ENCODE measurements at regions not wholly inside any gene's neighbourhood (a gene's known extent, or its start where the extent isn't known, plus 50 kb on each side); places are given as distances from the start of the nearest gene placed in this dataset.
A peak's percentile ranks its signal among the peaks of the same experiment; 100 is the strongest.

GRCh38 chr2:8139668-8140200 lies 542.1 kb upstream of the ID2 start:
- no peak for TF ChIP-seq CTCF (IDR thresholded peaks at IDR 0.05)
- Histone ChIP-seq H3K9me3 (ENCODE audit: control insufficient read depth, low read length) (no peaks in the 10 kb centered on the region), H2AFZ (peak overlapping the region; percentile 78), H3K79me2 (no peaks in the 10 kb centered on the region), H3K9ac (no peak overlapping the region), H3K27ac (peak overlapping the region; percentile 77), H3K4me2 (ENCODE audit: low read length) (no peak overlapping the region), H3K27me3 (ENCODE audit: control insufficient read depth, insufficient read depth, low read length) (no peaks in the 10 kb centered on the region), H3K36me3 (ENCODE audit: control insufficient read depth, insufficient read depth, low read length) (no peaks in the 10 kb centered on the region), H3K4me3 (ENCODE audit: low read depth, low read length) (no peak overlapping the region), H3K4me1 (peaks cover 19% of the 10 kb centered on the region)

GRCh38 chr2:8141079-8141707 lies 540.7 kb upstream of the ID2 start:
- no peak overlapping the region for H2AFZ ChIP-seq
- H3K4me1 ChIP-seq, result peaks cover 17% of the 10 kb centered on the region
- H3K36me3 ChIP-seq (ENCODE audit: control insufficient read depth, insufficient read depth, low read length), result no peaks in the 10 kb centered on the region
- H3K9ac ChIP-seq, result no peak overlapping the region
- TF ChIP-seq CTCF (IDR thresholded peaks at IDR 0.05), result no peak
- no peaks in the 10 kb centered on the region for H3K9me3 ChIP-seq (ENCODE audit: control insufficient read depth, low read length)
- H3K27ac ChIP-seq, result no peak overlapping the region
- no peak overlapping the region for H3K4me3 ChIP-seq (ENCODE audit: low read depth, low read length)
- no peaks in the 10 kb centered on the region for H3K27me3 ChIP-seq (ENCODE audit: control insufficient read depth, insufficient read depth, low read length)
- no peaks in the 10 kb centered on the region for H3K79me2 ChIP-seq
- no peak overlapping the region for H3K4me2 ChIP-seq (ENCODE audit: low read length)

GRCh38 chr2:8141780-8142179 lies 540.1 kb upstream of the ID2 start:
- Histone ChIP-seq H3K79me2 (no peaks in the 10 kb centered on the region), H3K9ac (no peak overlapping the region), H3K4me3 (ENCODE audit: low read depth, low read length) (no peak overlapping the region), H3K27ac (no peak overlapping the region), H2AFZ (no peak overlapping the region), H3K9me3 (ENCODE audit: control insufficient read depth, low read length) (no peaks in the 10 kb centered on the region), H3K27me3 (ENCODE audit: control insufficient read depth, insufficient read depth, low read length) (no peaks in the 10 kb centered on the region), H3K4me1 (peaks cover 22% of the 10 kb centered on the region), H3K4me2 (ENCODE audit: low read length) (no peak overlapping the region), H3K36me3 (ENCODE audit: control insufficient read depth, insufficient read depth, low read length) (no peaks in the 10 kb centered on the region)
- TF ChIP-seq CTCF (IDR thresholded peaks at IDR 0.05), result no peak

GRCh38 chr2:8142461-8142860 lies 539.4 kb upstream of the ID2 start:
- TF ChIP-seq CTCF (IDR thresholded peaks at IDR 0.05), result no peak
- Histone ChIP-seq H3K79me2 (no peaks in the 10 kb centered on the region), H2AFZ (no peak overlapping the region)

GRCh38 chr2:8144131-8144631 lies 537.7 kb upstream of the ID2 start:
- Histone ChIP-seq H3K4me2 (ENCODE audit: low read length) (no peak overlapping the region), H2AFZ (no peak overlapping the region), H3K4me1 (peaks cover 16% of the 10 kb centered on the region), H3K36me3 (ENCODE audit: control insufficient read depth, insufficient read depth, low read length) (no peaks in the 10 kb centered on the region), H3K79me2 (no peaks in the 10 kb centered on the region), H3K9me3 (ENCODE audit: control insufficient read depth, low read length) (no peaks in the 10 kb centered on the region), H3K9ac (no peak overlapping the region), H3K4me3 (ENCODE audit: low read depth, low read length) (no peak overlapping the region), H3K27ac (no peak overlapping the region), H3K27me3 (ENCODE audit: control insufficient read depth, insufficient read depth, low read length) (no peaks in the 10 kb centered on the region)
- TF ChIP-seq CTCF (IDR thresholded peaks at IDR 0.05), result no peak

More at GRCh38 chr2:8142461-8142860, 539.4 kb upstream of the ID2 start:
- H3K4me1 ChIP-seq, result peaks cover 22% of the 10 kb centered on the region
- H3K4me3 ChIP-seq (ENCODE audit: low read depth, low read length), result no peak overlapping the region
- H3K27ac ChIP-seq, result no peak overlapping the region
- H3K4me2 ChIP-seq (ENCODE audit: low read length), result no peak overlapping the region
- no peaks in the 10 kb centered on the region for H3K9me3 ChIP-seq (ENCODE audit: control insufficient read depth, low read length)
- H3K36me3 ChIP-seq (ENCODE audit: control insufficient read depth, insufficient read depth, low read length), result no peaks in the 10 kb centered on the region
- no peaks in the 10 kb centered on the region for H3K27me3 ChIP-seq (ENCODE audit: control insufficient read depth, insufficient read depth, low read length)
- H3K9ac ChIP-seq, result no peak overlapping the region

Data from parathyroid adenoma (tissue), 2 donors.